Epithelial cell of prostate (primary cell): ENCODE measurements at regions not wholly inside any gene's neighbourhood (a gene's known extent, or its start where the extent isn't known, plus 50 kb on each side); places are given as distances from the start of the nearest gene placed in this dataset.
A peak's percentile ranks its signal among the peaks of the same experiment; 100 is the strongest.

Source experiments
- DNase-seq: peaks from one replicate; pipeline ENCODE4 v3.0.0-alpha.2; 2011; ENCODE audit warnings: low read depth, low spot score
- H3K27ac ChIP-seq: fragments of 450-650 bp; 2 replicates; pipeline ENCODE4 v1.5.1; 2017; ENCODE audit warnings: mild to moderate bottlenecking

GRCh38 chr13:105612541-105612940 lies 922.9 kb downstream of the EFNB2 start:
- no peak overlapping the region for H3K27ac ChIP-seq
- DNase-seq = no peak

- peak; percentile 41 for DNase-seq
- H3K27ac ChIP-seq = no peak overlapping the region
These were observed 924.0 kb downstream of the EFNB2 start for GRCh38 chr13:105611424-105611823.

- H3K27ac ChIP-seq = no peak overlapping the region
- no peak for DNase-seq
These were observed 927.4 kb downstream of the EFNB2 start for GRCh38 chr13:105608104-105608503.

GRCh38 chr13:105607426-105607825 lies 928.0 kb downstream of the EFNB2 start:
- DNase-seq = no peak
- H3K27ac ChIP-seq = no peak overlapping the region

- DNase-seq = no peak
- no peak overlapping the region for H3K27ac ChIP-seq
These were observed 928.4 kb downstream of the EFNB2 start for GRCh38 chr13:105607016-105607415.

GRCh38 chr13:105602956-105603670 lies 932.3 kb downstream of the EFNB2 start:
- no peak overlapping the region for H3K27ac ChIP-seq
- no peak for DNase-seq

GRCh38 chr13:105599477-105600037 lies 935.9 kb downstream of the EFNB2 start:
- H3K27ac ChIP-seq = no peak overlapping the region
- DNase-seq = no peak

- H3K27ac ChIP-seq = no peak overlapping the region
- no peak for DNase-seq
These were observed 936.9 kb downstream of the EFNB2 start for GRCh38 chr13:105598529-105598928.

GRCh38 chr13:105597573-105597972 lies 937.9 kb downstream of the EFNB2 start:
- H3K27ac ChIP-seq = no peak overlapping the region
- no peak for DNase-seq

- no peak for DNase-seq
- H3K27ac ChIP-seq = no peak overlapping the region
These were observed 940.0 kb downstream of the EFNB2 start for GRCh38 chr13:105595471-105595870.

- no peak for DNase-seq
- no peak overlapping the region for H3K27ac ChIP-seq
These were observed 944.2 kb downstream of the EFNB2 start for GRCh38 chr13:105591277-105591676.

GRCh38 chr13:105587786-105588185 lies 947.7 kb downstream of the EFNB2 start:
- peak; percentile 79 for DNase-seq
- peak overlapping the region; percentile 51 for H3K27ac ChIP-seq

GRCh38 chr13:105579821-105580710 lies 955.4 kb downstream of the EFNB2 start:
- peak overlapping the region; percentile 66 for H3K27ac ChIP-seq
- DNase-seq = peak; percentile 82

GRCh38 chr13:105573136-105573535 lies 962.3 kb downstream of the EFNB2 start:
- H3K27ac ChIP-seq = peak overlapping the region; percentile 8
- DNase-seq = no peak

- H3K27ac ChIP-seq = no peak overlapping the region
- DNase-seq = no peak
These were observed 963.1 kb downstream of the EFNB2 start for GRCh38 chr13:105572401-105572800.

GRCh38 chr13:105569816-105570215 lies 965.6 kb downstream of the EFNB2 start:
- no peak overlapping the region for H3K27ac ChIP-seq
- no peak for DNase-seq

GRCh38 chr13:105567951-105568525 lies 967.4 kb downstream of the EFNB2 start:
- no peak overlapping the region for H3K27ac ChIP-seq
- DNase-seq = no peak

GRCh38 chr13:105565136-105565727 lies 970.2 kb downstream of the EFNB2 start:
- H3K27ac ChIP-seq = no peak overlapping the region
- no peak for DNase-seq

GRCh38 chr13:105552078-105552477 lies 983.4 kb downstream of the EFNB2 start:
- H3K27ac ChIP-seq = no peak overlapping the region

GRCh38 chr13:105547851-105548250 lies 987.6 kb downstream of the EFNB2 start:
- no peak for DNase-seq

More at GRCh38 chr13:105552078-105552477, 983.4 kb downstream of the EFNB2 start:
- DNase-seq = no peak

More at GRCh38 chr13:105547851-105548250, 987.6 kb downstream of the EFNB2 start:
- H3K27ac ChIP-seq = no peak overlapping the region
